Uterus (tissue), 3 donors: ENCODE measurements at regions not wholly inside any gene's neighbourhood (a gene's known extent, or its start where the extent isn't known, plus 50 kb on each side); places are given as distances from the start of the nearest gene placed in this dataset.
"Not testable (repeated sequence)": the region's sequence is repeated elsewhere in the genome, so short reads cannot be mapped to it uniquely, and the experiment has no call there.

Experiments
- DNase-seq, 2 donors: peaks; one replicate each; pipeline ENCODE4 v3.0.0-alpha.2; 2019 to 2020
- H3K27ac ChIP-seq, 2 donors: fragments of 200-600 bp; sonication (generic); 1 replicate in 1 of 2; 2 replicates in 1 of 2; pipeline ENCODE4 v1.5.1; 2016 to 2018
- H3K27me3 ChIP-seq, 2 donors: fragments of 200-600 bp; sonication (generic); one replicate each; pipeline ENCODE4 v1.5.1; 2018 to 2019; ENCODE audit warnings: control low read depth in 1 of 2
- H3K36me3 ChIP-seq, 2 donors: fragments of 200-600 bp; sonication (generic); one replicate each; pipeline ENCODE4 v1.5.1; 2019; ENCODE audit warnings: control low read depth in 1 of 2
- H3K4me1 ChIP-seq, 2 donors: fragments of 200-600 bp; sonication (generic); one replicate each; pipeline ENCODE4 v1.5.1; 2018 to 2019; ENCODE audit warnings: control low read depth in 1 of 2
- H3K4me3 ChIP-seq, 2 donors: fragments of 200-600 bp; sonication (generic); 1 replicate in 1 of 2; 2 replicates in 1 of 2; pipeline ENCODE4 v1.5.1; 2018 to 2019; ENCODE audit warnings: mild to moderate bottlenecking in 1 of 2
- H3K9me3 ChIP-seq, 2 donors: fragments of 200-600 bp; sonication (generic); one replicate each; pipeline ENCODE4 v1.5.1; 2019; ENCODE audit warnings: control low read depth in 1 of 2
- CTCF ChIP-seq, 4 experiments: fragments of 200-600 bp in 2 of 4; fragments of 450-650 bp in 2 of 4; sonication (generic) in 2 of 4; IDR thresholded peaks; one replicate each; pipeline ENCODE4 v1.5.1; 2016 to 2019; ENCODE audit warnings: antibody characterized with exemption in 4 of 4, mild to moderate bottlenecking in 2 of 4, moderate library complexity in 1 of 4
- POLR2A ChIP-seq, 2 donors: fragments of 450-650 bp; IDR thresholded peaks; one replicate each; pipeline ENCODE4 v1.6.1; 2016; ENCODE audit warnings: antibody characterized with exemption in 2 of 2, mild to moderate bottlenecking in 1 of 2, moderate library complexity in 1 of 2
- intact Hi-C: fragments of 100-400 bp; cut with DNase I; formaldehyde crosslinking; loops from one replicate; pipeline ENCODE4 v1.15.1; 2023; ENCODE audit warnings: low total_unique reads
- donor health status: DM: yes; HTN: yes; CAD: no.

- no peaks in the 10 kb centered on the region for H3K9me3 ChIP-seq
- H3K4me1 ChIP-seq = no peaks in the 10 kb centered on the region
- no peaks in the 10 kb centered on the region for H3K27me3 ChIP-seq
- DNase-seq = no peak
- no peak overlapping the region for H3K27ac ChIP-seq
- no peak overlapping the region for H3K4me3 ChIP-seq
- intact Hi-C loops = no loop called here
- TF ChIP-seq POLR2A (IDR thresholded peaks at IDR 0.05) = no peak
- no peak for TF ChIP-seq CTCF (IDR thresholded peaks at IDR 0.05)
- no peaks in the 10 kb centered on the region for H3K36me3 ChIP-seq
Observed at GRCh38 chrX:81957900-81958545, 756.1 kb downstream of the SH3BGRL start.

DNA sequence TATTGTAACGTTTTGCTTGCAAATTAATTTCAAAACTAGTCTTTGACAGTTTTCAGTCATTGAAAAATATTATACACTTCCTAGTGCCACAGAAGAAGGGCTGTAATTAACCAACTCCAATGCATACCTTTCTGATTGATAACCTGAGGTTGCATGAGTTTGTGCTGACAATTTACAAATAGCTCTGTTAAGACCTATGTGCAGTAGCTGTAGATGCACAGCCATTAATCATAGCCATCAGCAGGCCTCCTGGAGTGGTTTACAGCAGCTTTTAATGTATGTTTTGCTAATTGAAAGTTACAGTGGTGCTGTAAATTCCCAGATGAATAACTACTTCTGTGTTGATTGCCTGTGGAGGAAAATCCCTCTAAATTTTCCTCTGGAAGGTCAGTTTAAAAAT lies 758.1 kb downstream of the SH3BGRL start:
- Histone ChIP-seq H3K36me3 (no peaks in the 10 kb centered on the region), H3K27me3 (no peaks in the 10 kb centered on the region), H3K4me1 (no peaks in the 10 kb centered on the region), H3K9me3 (no peaks in the 10 kb centered on the region), H3K4me3 (no peak overlapping the region), H3K27ac (no peak overlapping the region)
- intact Hi-C loops = no loop called here
- TF ChIP-seq POLR2A (IDR thresholded peaks at IDR 0.05) (no peak), CTCF (IDR thresholded peaks at IDR 0.05) (no peak)
- DNase-seq = no peak

DNA sequence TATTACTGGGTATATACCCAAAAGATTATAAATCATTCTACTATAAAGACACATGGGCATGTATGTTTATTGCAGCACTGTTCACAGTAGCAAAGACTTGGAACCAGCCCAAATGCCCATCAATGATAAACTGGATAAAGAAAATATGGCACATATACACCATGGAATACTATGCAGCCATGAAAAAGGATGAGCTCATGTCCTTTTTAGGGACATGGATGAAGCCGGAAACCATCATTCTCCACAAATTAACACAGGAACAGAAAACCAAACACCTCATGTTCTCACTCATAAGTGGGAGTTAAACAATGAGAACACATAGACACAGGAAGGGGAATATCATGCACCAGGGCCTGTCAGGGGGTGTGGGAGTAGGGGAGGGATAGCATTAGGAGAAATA lies 772.5 kb downstream of the SH3BGRL start:
- H3K27ac ChIP-seq, H3K4me3 ChIP-seq, H3K9me3 ChIP-seq, DNase-seq, H3K27me3 ChIP-seq, intact Hi-C loops, H3K4me1 ChIP-seq, H3K36me3 ChIP-seq: not testable (repeated sequence)

- intact Hi-C loops = no loop called here
- H3K27ac ChIP-seq = no peak overlapping the region
- no peaks in the 10 kb centered on the region for H3K36me3 ChIP-seq
- DNase-seq = no peak
- H3K9me3 ChIP-seq = no peaks in the 10 kb centered on the region
- H3K4me1 ChIP-seq = no peaks in the 10 kb centered on the region
- TF ChIP-seq POLR2A (IDR thresholded peaks at IDR 0.05) = no peak
- TF ChIP-seq CTCF (IDR thresholded peaks at IDR 0.05) = no peak
- no peaks in the 10 kb centered on the region for H3K27me3 ChIP-seq
- no peak overlapping the region for H3K4me3 ChIP-seq
Observed at GRCh38 chrX:81979806-81980515, 778.1 kb downstream of the SH3BGRL start.

GRCh38 chrX:81987217-81987616 lies 785.3 kb downstream of the SH3BGRL start:
- H3K27ac ChIP-seq, intact Hi-C loops, H3K9me3 ChIP-seq, DNase-seq, H3K4me3 ChIP-seq, H3K36me3 ChIP-seq, H3K4me1 ChIP-seq, H3K27me3 ChIP-seq: not testable (repeated sequence)

DNA sequence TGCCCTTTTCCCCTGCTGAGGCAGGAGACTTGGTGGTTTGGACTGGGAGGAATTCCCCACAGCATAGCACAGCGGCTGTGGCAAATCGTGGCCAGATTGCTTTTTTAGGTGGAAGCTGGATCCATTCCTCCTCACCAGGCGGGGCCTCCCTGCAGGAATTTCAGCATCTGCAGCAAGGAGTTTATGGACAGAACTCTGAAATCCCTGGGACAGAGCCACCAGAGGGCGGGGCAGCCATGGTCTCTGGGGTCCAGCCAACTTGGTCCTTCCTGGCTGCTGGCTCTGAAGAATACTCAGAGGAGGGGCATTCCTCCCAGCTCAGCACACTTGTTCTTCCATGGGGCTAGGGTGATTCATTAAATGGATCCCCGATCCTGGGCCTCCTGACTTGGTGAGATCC lies 794.3 kb downstream of the SH3BGRL start:
- TF ChIP-seq CTCF (IDR thresholded peaks at IDR 0.05) = no peak
- no peak for TF ChIP-seq POLR2A (IDR thresholded peaks at IDR 0.05)
- H3K9me3 ChIP-seq = no peaks in the 10 kb centered on the region
- no peaks in the 10 kb centered on the region for H3K27me3 ChIP-seq
- intact Hi-C loops = no loop called here
- DNase-seq = no peak
- H3K4me3 ChIP-seq = no peak overlapping the region
- H3K4me1 ChIP-seq = no peaks in the 10 kb centered on the region
- no peak overlapping the region for H3K27ac ChIP-seq
- H3K36me3 ChIP-seq = no peaks in the 10 kb centered on the region
